GM21528 (cell line): ENCODE measurements at regions not wholly inside any gene's neighbourhood (a gene's known extent, or its start where the extent isn't known, plus 50 kb on each side); places are given as distances from the start of the nearest gene placed in this dataset.

Experiments used
- ATAC-seq: cut with Tn5 transposase; IDR thresholded peaks from one replicate; pipeline ENCODE4 v1.9.1; 2021; ENCODE audit warnings: mild to moderate bottlenecking, moderate library complexity; ENCODE audit not compliant: unreplicated experiment, low FRiP score

GRCh38 chr7:116443101-116443523 is 56.4 kb upstream of the CAV2 start:
- no peak for ATAC-seq

GRCh38 chr7:116443646-116444045 is 55.9 kb upstream of the CAV2 start:
- no peak for ATAC-seq

- no peak for ATAC-seq
These were observed 53.9 kb upstream of the CAV2 start for GRCh38 chr7:116445447-116446211.

- ATAC-seq = no peak
These were observed 53.2 kb upstream of the CAV2 start for GRCh38 chr7:116446212-116446855.

- ATAC-seq = no peak
These were observed 52.1 kb upstream of the CAV2 start for GRCh38 chr7:116447436-116447835.

GRCh38 chr7:116447966-116448839 is 51.3 kb upstream of the CAV2 start:
- no peak for ATAC-seq

GRCh38 chr7:116449441-116449840 is 50.1 kb upstream of the CAV2 start:
- ATAC-seq = no peak
